K562 (cell line): ENCODE measurements at regions not wholly inside any gene's neighbourhood (a gene's known extent, or its start where the extent isn't known, plus 50 kb on each side); places are given as distances from the start of the nearest gene placed in this dataset.

Experiments used
- ARNT ChIP-seq, 2 experiments: fragments of 450-650 bp; IDR thresholded peaks; 2 replicates each; pipeline ENCODE4 v1.6.1; 2016; ENCODE audit warnings: mild to moderate bottlenecking in 1 of 2
- CHCHD3 ChIP-seq: fragments of 250-450 bp; sonication (Bioruptor Pico); IDR thresholded peaks from 2 replicates; pipeline ENCODE4 v2.1.2; 2022; ENCODE audit warnings: mild to moderate bottlenecking
- FOS ChIP-seq: IDR thresholded peaks from 3 replicates; pipeline ENCODE4 v1.6.1; 2011; ENCODE audit not compliant: insufficient read length; ENCODE audit errors: extremely low read depth
- HDAC2 ChIP-seq: fragments of 450-650 bp; IDR thresholded peaks from 2 replicates; pipeline ENCODE4 v1.6.1; 2016; ENCODE audit warnings: mild to moderate bottlenecking
- HINFP ChIP-seq: fragments of 450-650 bp; conservative IDR thresholded peaks from 2 replicates; pipeline ENCODE4 v1.6.1; 2016; ENCODE audit warnings: missing genetic modification characterization, low read depth, mild to moderate bottlenecking, control low read depth, missing compliant biosample characterization
- KLF13 ChIP-seq: fragments of 450-650 bp; IDR thresholded peaks from 2 replicates; pipeline ENCODE4 v1.6.1; 2016; ENCODE audit warnings: missing genetic modification characterization, low read depth, mild to moderate bottlenecking, missing compliant biosample characterization, moderate library complexity, borderline replicate concordance
- LEF1 ChIP-seq: fragments of 450-650 bp; IDR thresholded peaks from 2 replicates; pipeline ENCODE4 v1.6.1; 2016; ENCODE audit warnings: mild to moderate bottlenecking
- USF2 ChIP-seq: sonication (generic); formaldehyde crosslinking; IDR thresholded peaks from 2 replicates; pipeline ENCODE4 v1.5.0; 2020; ENCODE audit warnings: missing genetic modification reagents
- ZKSCAN1 ChIP-seq: fragments of 150-350 bp; IDR thresholded peaks from 2 replicates; pipeline ENCODE4 v1.6.1; 2016; ENCODE audit warnings: low read depth, low read length
- TF ChIP-seq, protein P1 (sequence below), 3 experiments: IDR thresholded peaks in 2 of 3; conservative IDR thresholded peaks in 1 of 3; 2 replicates each; pipeline ENCODE4 v1.5.1; 2011 to 2012; ENCODE audit warnings: low read length in 3 of 3, mild to moderate bottlenecking in 3 of 3, control low read depth in 2 of 3, improper control_type of control experiment in 1 of 3, inconsistent platforms in 1 of 3, low read depth in 1 of 3, mixed read lengths in 1 of 3, moderate library complexity in 1 of 3; ENCODE audit not compliant: insufficient read depth in 2 of 3
- TF ChIP-seq, protein P2 (sequence below): fragments of 250-450 bp; sonication (Bioruptor Pico); IDR thresholded peaks from 2 replicates; pipeline ENCODE4 v1.8.0; 2021; ENCODE audit warnings: borderline replicate concordance, mild to moderate bottlenecking, moderate library complexity; ENCODE audit not compliant: poor library complexity, severe bottlenecking
- TF ChIP-seq, protein P3 (sequence below), 2 experiments: IDR thresholded peaks in 1 of 2; conservative IDR thresholded peaks in 1 of 2; 2 replicates each; pipeline ENCODE4 v1.6.1; 2016; ENCODE audit warnings: low read depth in 2 of 2, mild to moderate bottlenecking in 1 of 2, missing compliant biosample characterization in 1 of 2, missing genetic modification characterization in 1 of 2, moderate library complexity in 1 of 2

DNA sequence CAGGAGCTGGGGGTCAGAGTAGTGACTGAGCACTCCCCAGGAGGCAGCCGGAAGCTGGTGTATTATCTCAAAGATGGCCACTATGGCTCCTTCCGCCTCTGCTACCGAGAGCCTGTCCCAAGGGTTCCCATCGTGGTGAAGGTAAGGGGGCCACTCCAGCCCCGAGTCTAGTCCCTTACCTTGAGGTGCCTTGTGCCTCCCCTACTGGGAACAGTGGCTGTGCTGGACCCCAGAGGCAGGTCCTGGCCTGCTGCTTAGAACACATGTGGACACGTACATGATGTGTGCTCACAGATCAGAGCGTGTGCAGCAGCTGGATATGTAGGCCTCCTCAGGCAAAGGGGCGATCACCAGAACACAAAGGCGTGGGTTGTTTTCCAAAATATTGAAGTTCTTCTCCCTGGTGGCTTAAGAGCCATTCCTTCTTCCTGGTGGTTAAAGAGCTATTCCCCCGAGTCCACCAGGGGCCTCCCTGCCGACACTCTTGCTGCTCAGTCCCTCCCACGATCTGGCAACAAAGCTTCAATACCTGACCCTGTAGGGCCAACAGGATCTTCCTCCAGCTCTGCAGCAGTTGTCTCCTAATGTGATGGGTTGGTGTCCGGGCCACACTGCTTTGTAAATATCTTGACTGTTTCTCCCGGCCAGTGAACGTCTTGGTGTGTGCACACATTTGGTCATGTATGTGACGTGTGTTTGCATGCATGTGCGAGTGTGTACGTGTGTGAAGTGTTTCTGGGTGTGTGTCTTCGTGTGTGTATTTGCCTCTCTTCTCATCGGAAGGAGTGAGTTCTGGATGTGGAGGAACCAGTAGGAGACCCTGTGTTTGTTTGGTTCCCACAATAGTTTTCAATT, 68.4 kb upstream of the TINAGL1 start:
- TF ChIP-seq FOS (no peak), USF2 (CRISPR knock-in tag) (no peak), LEF1 (no peak), ARNT (IDR thresholded peaks at IDR 0.05) (no peak), HDAC2 (no peak), HINFP (tag) (no peak), CHCHD3 (no peak), KLF13 (tag) (no peak), ZKSCAN1 (no peak)
- TF ChIP-seq, protein P1, sequence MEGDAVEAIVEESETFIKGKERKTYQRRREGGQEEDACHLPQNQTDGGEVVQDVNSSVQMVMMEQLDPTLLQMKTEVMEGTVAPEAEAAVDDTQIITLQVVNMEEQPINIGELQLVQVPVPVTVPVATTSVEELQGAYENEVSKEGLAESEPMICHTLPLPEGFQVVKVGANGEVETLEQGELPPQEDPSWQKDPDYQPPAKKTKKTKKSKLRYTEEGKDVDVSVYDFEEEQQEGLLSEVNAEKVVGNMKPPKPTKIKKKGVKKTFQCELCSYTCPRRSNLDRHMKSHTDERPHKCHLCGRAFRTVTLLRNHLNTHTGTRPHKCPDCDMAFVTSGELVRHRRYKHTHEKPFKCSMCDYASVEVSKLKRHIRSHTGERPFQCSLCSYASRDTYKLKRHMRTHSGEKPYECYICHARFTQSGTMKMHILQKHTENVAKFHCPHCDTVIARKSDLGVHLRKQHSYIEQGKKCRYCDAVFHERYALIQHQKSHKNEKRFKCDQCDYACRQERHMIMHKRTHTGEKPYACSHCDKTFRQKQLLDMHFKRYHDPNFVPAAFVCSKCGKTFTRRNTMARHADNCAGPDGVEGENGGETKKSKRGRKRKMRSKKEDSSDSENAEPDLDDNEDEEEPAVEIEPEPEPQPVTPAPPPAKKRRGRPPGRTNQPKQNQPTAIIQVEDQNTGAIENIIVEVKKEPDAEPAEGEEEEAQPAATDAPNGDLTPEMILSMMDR (IDR thresholded peaks at IDR 0.05 in 2 of 3, conservative IDR thresholded peaks at IDR 0.05 in 1 of 3; ENCODE audit: insufficient read depth in 2 of 3, low read depth in 1 of 3, low read length in 3 of 3) = peak in 2 of 3 experiments; percentile 18 to 30; a peak in 2 of 6 replicates
- TF ChIP-seq, protein P2, sequence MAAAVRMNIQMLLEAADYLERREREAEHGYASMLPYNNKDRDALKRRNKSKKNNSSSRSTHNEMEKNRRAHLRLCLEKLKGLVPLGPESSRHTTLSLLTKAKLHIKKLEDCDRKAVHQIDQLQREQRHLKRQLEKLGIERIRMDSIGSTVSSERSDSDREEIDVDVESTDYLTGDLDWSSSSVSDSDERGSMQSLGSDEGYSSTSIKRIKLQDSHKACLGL (CRISPR knock-in tag) = no peak
- TF ChIP-seq, protein P3, sequence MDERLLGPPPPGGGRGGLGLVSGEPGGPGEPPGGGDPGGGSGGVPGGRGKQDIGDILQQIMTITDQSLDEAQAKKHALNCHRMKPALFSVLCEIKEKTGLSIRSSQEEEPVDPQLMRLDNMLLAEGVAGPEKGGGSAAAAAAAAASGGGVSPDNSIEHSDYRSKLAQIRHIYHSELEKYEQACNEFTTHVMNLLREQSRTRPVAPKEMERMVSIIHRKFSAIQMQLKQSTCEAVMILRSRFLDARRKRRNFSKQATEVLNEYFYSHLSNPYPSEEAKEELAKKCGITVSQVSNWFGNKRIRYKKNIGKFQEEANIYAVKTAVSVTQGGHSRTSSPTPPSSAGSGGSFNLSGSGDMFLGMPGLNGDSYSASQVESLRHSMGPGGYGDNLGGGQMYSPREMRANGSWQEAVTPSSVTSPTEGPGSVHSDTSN (CRISPR knock-in tag; IDR thresholded peaks at IDR 0.05; ENCODE audit: low read depth) = no peak
- TF ChIP-seq, protein P3 (tag; conservative IDR thresholded peaks at IDR 0.05; ENCODE audit: low read depth) = no peak
